Activated CD8-positive, alpha-beta memory T cell treated with anti-CD3 and anti-CD28 coated beads, Interleukin-2, amount 50 U/mL, for 4 hours (primary cell): ENCODE measurements at regions not wholly inside any gene's neighbourhood (a gene's known extent, or its start where the extent isn't known, plus 50 kb on each side); places are given as distances from the start of the nearest gene placed in this dataset.
"Not testable (repeated sequence)": the region's sequence is repeated elsewhere in the genome, so short reads cannot be mapped to it uniquely, and the experiment has no call there.

ENCODE experiments used
- DNase-seq: peaks from one replicate; pipeline ENCODE4 v3.0.0-alpha.2; 2020

DNA sequence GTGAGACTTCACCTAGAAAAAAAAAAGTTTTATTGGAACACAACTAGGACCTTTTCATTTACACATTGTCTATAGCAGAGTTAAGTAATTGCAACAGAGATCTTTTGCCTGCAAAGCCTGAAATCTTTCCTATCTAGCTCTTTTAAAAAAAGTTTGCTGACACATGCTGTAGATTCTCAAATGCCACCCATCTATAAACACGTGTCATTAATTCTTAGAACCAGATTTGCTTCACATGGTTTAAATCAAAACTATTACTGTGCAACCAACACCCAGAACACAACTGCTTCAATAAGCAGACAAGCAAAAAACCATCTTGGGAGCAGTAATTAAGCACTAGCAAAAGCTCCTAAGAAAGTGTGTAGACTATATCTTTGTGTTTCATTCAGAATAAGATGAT is 55.0 kb downstream of the OXSM start:
- DNase-seq: no peak

DNA sequence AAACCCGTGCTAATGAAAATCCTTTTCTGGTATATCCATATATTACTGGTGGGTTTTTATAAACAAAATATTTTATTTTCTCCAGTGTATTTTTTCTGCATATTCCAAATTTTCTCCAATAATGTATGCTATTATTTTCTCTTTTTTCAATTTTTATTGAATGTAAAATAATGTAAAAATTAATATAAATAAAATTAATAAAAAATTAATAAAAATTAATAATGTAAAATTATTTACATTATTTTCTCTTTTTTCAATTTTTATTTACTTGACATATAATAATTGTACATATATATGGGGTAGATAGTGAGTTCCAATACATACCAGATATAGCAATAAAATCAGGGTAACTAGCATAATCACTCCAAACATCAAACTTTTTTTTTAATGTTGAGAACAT is 56.4 kb downstream of the OXSM start:
- DNase-seq: no peak

DNA sequence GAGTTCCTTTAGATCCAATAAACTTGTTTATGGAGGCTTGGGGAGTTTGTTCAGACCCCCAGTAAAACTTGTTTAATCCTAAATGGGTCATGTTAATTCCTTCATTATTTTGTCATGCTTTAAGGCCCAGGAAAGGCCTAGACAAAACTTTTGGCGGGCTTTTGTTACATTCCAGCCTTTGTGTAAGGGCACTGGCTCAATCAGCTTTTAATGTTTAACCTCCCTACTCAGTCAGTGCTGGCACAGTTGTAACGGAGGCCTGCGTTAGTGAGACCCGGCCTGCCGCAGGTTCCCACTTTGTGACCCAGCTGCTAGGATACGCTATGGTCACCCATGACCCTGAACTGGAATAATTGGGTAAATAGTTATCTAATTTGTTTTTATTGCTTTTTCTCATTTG is 59.2 kb downstream of the OXSM start:
- DNase-seq: no peak

DNA sequence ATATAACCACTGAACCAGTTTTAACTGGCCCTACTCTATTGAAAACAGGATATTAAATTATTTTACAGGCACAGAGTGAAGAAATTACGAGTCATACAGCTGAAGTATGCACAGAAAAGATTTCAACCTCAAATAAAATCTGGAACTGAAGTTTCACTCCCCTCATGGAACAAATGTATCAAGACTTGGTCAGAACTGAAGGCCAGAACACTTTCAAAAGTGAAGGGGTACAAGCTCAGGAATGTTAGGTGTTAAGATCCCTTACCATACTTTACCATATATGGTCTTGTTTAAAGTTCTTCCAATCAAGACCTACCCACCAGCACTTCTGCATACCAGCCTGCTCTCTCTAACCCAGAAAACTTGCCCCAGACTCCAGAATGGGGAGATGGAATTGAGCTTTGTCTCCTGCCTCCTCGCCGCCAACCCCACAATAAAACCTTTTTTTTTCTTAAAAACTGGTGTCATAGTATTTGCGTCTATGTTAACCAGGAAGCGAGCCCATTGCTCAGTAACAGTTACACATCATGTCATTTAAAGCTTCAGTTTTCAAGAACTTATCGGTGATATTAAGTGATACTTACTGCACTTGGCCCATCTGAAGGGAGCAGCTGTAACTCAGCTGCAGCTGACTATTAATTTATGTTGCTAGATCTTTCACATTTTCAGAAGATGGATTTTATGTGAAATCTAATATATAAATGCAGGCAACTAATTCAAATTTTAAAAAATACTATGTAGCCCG is 59.9 kb downstream of the OXSM start:
- DNase-seq: no peak

DNA sequence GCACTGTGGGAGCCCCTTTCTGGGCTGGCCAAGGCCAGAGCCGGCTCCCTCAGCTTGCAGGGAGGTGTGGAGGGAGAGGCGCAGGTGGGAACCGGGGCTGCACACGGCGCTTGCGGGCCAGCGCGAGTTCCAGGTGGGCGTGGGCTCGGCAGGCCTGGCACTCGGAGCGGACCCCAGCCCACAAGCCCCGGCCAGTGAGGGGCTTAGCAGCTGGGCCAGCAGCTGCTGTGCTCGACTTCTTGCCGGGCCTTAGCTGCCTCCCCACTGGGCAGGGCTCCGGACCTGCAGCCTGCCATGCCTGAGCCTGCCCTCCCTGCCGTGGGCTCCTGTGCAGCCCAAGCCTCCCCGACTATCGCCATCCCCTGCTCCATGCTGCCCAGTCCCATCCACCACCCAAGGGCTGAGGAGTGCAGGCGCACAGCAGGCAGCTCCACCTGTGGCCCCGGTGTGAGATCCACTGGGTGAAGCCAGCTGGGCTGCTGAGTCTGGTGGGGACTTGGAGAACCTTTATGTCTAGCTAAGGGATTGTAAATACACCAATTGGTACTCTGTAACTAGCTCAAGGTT is 61.9 kb downstream of the OXSM start:
- not testable (repeated sequence) for DNase-seq

DNA sequence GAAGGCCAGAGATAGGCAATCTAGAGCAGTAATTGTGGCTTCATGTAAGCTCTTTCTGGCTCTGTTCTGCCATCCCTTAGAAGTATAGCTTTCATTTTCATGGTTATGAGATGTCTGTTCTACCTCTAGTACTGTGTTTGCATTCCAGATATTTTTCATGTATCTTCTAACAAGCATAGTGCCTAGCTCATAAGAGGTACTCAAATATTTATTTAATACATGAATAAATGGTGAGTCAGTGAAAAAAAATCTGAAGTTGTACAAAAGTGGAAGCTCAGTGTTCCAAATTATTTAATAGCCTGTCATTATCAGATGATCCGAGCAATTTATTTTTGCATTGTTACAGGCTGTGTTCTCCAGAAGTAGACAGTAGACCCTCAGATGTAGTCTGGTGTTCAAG is 64.3 kb downstream of the OXSM start:
- no peak for DNase-seq

DNA sequence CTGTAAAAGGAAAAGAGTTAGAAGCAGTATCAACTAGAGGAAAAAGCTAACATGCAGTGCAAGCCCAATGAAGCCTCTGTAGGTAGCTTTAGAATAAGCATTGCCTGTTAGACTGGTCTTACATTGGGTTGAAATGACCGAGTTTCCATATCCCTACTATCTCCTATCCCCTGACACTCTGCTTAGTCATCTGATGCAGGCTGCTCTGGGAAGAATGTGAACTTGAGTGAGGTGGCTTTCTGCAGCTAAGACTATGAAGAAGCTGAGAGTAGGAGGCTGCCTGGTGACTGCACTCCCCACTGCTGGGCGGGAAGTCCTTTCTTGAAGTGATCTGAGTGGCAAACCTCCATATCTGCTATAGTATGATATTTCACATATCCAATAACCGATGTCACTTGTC is 64.7 kb downstream of the OXSM start:
- no peak for DNase-seq

DNA sequence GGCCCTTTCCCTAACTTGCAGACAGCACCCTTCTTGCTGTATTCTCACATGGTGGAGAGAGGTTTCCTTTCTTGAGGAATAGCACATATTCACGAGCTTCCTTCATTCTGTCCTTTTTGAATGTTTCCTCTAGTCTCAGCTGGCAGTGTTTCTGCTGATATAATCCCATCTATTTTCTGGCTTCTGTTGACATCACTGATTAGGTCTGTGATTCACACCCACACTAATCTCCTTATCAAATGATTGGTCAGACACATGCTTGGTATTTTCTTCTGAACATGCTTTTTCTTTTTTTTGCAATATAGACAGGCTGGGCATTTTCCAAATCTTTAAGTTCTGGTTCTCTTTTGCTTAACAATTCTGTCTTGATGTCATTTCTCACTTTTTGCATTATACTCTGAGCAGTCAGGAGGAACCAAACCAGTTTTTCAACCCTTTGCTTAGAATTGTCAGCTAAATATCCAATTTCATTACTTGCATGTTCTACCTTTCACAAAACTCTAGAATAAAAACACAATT is 65.4 kb downstream of the OXSM start:
- DNase-seq: no peak

DNA sequence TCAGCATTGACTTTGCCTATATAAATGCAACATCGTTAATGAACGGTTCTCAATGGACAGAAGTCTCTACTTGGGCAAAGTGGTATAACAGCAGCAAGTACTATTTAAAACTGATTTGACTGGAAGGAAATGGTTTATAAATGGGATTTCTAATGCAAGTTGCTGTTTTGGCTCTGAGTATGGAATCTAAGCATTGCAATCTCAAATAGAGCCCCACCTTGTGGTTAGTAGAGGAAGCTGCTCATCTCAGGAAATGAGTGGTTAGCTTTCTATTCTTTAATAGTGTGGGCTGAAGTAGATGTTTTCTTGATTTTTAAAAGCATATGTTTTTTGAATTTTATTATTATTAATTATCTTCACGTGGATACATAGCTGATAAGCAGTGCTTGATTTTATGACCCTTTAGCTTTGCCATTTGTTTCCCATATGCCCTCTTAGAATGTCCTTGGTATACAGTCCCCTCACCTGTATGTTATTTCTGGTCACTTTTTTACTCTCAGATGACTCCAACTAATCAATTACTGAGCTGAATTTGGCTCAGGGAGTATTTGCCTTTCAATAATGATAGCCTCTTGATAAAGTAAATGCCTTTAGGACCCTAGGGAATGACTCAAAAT is 67.1 kb downstream of the OXSM start:
- no peak for DNase-seq

DNA sequence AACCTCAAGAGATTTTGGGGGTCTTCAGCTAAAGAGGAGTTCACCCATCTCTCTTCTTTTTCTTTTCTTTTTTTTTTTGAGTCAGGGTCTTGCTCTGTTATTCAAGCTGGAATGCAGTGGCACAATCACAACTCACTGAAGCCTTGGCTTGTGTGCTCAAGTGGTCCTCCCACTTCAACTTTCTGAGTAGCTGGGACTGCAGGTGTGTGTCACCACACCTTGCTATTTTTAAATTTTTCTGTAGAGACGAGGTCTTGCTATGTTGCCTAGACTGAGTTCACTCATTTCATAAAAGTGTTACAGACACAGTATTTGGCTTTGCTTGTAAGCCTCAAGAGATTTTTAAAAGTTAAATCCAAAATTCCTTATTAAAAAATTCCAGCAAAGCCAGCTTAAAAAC is 71.7 kb downstream of the OXSM start:
- no peak for DNase-seq

DNA sequence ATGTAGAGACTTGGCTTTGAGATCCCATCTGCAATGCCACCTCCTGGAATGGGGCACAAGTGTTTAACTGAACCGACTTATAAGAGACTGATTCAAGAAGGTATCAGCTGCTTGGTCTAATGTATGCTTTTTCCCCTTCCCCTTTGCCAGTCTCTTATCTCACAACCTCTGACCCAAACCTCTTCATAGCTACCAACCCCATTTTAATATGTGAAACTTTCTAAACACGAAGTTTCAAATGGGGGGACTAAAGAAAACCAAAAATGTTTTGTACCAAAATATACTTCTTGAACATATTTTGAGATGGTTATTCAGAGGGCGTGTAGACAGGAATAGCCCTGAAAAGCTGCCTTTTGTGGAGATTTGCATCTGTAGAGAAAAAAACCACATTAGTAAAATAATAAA is 73.1 kb downstream of the OXSM start:
- no peak for DNase-seq

DNA sequence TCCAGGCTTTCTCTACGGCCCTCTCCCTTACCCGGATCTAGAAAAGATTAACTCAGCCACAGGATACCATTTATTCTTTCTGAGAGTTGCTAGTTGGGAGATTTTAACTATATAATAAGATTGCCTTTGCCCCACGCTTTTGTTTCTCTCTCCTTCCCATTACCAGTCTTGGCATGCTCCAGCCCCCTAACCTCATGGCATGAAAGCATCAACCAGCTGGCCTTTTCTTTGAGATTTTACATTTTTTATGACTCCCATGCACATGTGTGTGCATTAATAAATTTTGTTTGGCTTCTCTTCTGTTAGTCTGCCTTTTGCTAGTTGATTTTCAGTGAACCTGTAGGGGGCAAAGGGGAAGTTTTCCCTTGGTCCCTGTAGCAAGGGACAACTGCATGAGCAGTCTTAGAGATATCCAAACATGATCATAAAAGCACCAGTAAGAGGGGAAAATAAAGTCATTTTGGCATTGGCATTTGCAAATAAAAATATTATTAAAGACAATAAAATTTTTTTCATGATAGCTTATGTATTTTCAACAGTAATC is 73.6 kb downstream of the OXSM start:
- DNase-seq: no peak

DNA sequence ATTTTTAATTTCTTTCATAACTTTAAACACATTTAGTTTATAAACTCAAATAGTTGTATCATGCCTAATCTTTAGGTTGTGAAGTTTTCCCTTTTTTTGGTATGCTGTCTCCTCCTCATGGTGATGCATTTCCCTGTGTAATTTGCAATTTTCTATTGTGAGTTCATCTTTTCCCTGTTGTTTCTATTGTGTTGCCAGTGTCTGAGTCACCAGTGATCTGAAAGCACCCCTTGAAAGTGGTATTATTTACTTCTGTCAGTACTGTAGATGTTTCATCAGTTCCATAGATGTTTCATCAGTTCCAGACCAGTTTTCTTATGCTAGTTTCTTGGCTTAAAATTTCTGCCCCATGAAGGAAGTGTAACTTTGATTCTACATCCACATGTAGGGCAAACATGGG is 80.6 kb downstream of the OXSM start:
- DNase-seq: no peak

DNA sequence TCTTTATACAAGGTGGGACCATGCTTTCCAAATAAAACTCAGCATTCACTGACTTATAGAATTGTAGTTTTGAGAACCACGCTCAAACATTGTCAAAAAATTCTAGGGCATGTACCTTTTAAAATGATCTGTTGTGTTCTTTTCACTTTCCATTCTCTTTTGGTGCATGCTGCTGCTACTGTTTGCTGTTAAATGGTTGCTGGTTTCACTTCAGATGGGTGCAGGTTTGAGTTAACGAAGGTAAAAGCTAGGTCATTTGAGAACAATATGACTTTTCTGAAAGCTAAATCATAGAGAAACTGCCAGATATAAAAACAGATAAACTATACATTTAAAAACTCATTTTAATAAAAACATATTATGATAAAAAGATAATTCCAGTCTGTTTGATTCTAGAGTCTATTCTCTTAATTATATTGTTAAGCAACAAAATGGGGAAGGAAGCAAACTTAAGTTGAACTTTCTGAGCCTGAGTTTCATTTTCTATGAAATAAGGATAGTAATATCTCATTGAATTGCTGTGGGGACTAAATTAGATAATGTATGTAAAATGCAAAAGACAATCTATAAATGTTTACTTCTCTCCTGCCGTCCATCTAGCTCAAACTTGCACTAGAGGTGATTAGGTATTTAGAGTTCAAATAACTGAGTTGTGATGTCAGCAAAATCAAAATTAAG is 82.4 kb downstream of the OXSM start:
- no peak for DNase-seq

DNA sequence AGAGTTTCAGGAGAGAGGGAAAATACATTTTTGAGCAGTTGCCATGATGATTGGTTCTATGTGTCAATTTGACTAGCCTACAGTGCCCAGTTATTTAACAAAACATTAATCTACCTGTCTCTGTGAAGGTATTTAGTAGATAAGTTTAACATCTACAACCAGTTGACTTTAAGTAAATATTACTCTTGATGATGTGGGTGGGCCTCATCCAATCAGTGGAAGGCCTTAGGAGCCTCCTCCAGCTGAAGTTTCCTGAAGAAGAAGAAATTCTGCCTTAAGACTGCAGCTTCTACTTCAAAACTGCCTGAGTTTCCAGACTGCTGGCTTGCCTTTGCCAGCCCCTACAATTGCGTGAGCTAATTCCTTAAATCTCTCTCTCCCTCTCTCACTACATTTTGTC is 93.6 kb downstream of the OXSM start:
- DNase-seq: no peak

DNA sequence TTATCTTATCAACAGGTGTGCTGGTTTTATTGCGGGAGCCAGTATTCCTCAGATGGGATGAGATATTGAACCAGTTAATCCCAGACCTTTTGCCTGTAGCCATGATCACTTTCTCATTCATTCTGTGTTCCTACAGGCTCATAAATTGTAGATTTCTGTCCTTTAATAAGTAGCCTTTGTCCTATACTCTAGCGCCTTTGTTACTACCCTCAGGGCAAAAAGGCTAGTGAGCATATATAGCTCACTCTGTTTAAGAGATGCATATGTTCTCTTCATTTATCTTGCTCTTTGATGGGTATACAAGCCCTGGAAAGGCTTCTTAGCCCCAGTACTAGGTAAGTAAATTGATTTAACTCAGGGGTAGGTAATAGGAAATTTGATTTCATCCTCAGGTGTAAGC is 95.1 kb downstream of the OXSM start:
- no peak for DNase-seq

DNA sequence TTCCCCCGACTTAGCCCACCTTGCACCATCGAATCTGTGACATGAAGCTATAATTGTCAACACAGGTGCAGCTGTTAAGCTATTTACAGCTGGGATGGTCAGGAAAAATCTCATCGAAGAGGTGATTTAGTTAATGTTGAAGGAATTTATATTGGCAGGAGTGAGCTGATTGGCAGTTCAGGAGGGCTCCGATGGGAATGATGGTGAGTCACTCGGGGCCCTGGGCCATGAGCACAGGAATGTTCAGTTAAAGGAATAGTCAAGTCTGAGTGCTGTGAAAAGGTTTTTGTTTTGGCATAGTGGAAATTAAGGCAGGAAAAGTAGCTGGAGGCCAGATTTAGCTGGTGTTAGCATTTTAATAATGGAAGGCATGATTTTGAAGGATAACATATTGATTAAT is 95.7 kb downstream of the OXSM start:
- DNase-seq: no peak

DNA sequence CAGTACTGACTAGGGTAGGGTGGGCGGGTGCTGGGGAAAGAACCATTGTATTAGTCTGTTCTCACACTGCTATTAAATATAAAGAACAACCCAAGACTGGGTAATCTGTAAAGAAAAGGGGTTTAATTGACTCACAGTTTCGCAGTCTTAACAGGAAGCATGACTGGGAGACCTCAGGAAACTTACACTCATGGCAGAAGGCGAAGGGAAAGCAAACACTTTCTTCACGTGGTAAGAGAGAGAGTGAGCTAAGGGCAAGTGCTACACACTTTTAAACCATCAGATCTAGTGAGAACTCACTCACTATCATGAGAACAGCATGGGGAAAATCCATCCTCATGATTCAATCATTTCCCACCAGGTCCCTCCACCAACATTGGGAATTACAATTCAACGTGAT is 98.0 kb downstream of the OXSM start:
- DNase-seq: no peak

DNA sequence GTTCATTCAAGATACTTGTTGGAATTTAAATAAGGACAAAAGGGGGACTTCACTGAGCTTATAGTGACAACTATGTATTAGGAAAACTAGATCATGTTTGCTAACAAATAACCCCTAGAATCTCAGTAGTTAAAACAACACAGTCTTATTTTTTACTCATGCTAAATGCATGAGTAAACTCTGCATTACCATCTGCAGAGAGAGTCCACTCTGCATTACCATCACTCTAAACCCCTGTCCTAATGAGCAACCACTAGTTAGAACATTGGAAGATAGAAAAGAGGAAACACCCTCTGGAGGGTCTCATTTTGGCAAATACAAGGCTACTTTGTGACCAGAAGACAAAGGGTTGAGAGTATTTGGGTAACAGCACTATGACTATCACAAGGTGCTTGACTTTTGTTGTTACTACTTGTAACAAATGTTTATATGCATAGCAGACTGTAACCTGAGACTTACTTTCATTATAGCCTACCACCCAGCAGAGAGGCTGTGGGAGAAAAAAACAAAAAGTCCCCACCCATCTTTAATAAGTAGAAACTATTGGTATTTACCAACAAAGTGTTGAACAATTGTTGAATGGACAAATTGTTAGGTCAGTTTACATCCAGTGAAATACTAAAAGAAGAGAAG is 99.1 kb downstream of the OXSM start:
- no peak for DNase-seq

DNA sequence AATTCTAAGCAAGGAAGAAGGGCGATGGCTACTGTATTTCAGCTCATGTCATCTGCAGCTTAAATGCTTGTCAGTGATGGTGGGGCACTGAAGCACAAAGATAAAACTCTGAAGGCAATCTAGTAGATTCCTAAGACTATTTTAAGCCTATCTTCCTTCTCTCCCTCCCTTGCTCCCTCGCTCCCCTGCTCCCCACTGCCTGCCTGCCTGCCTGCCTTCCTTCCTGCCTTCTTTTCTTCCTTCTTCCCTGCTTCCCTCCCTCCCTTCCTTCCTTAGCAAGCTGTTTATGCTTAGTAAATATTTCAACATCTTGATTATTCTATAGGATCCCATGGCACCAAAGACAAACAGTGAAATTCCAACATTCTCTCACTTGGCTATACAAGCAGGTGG is 99.6 kb downstream of the OXSM start:
- DNase-seq: no peak

DNA sequence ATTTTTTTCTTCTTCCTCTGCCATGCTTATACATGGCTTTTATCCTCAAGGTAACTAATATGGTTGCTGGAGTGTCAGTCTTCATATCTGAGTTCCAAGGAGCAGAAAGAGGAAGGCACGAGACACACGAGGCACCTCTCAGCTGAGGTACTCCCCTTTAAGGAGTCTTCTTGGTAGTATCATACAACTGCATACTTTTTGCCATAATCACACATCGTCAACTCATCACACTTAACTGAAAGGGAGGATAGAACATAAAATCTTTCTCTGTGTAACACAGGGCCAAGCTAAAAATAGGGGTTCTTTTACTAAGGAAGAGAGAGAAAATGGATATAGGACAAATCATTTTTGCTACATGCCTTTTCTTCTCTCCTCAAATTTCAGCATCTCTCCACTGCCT is 104.2 kb downstream of the OXSM start:
- no peak for DNase-seq

DNA sequence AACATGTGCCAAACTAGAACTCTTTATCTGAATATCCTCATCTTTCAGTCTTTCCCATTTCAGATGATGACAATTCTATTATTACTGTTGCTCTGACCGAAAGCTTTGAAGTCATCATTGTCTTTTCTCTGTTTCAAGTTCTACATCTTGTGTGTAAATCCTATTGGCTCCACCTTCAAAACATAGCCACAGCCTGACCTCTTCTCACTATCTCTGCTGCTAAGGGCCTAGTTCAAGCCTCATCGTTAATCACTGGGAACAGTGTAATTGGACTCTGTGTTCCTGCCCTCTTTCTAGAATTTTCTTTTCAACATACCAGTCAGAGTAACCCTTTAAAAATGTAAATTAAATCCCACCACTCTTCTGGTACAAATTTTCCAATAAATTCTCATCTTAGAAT is 105.1 kb downstream of the OXSM start:
- DNase-seq: no peak

DNA sequence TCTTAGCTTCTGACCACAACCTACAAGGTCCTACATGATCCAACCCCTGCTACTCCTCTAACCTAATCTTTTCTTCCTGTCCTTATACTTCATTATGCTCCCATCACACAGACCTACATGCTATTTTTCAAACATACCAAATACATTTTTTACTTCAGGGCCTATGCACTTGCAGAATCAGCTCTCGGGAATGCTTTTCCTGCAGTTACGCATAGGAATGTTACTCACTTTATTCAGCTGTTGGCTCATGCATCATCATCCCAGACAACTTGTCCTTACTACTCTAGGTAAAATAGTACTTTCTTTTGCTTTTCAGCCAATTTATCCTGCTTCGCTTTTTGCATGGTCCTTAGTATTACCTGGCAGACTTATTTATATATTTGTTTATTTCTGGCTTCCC is 105.6 kb downstream of the OXSM start:
- no peak for DNase-seq
